NCI-H774 (cell line): ENCODE measurements at regions not wholly inside any gene's neighbourhood (a gene's known extent, or its start where the extent isn't known, plus 50 kb on each side); places are given as distances from the start of the nearest gene placed in this dataset.
"Not testable (repeated sequence)": the region's sequence is repeated elsewhere in the genome, so short reads cannot be mapped to it uniquely, and the experiment has no call there.

Experiments used
- DNase-seq: peaks from one replicate; lab custom pipeline; 2025; lab: John Stamatoyannopoulos, UW

DNA sequence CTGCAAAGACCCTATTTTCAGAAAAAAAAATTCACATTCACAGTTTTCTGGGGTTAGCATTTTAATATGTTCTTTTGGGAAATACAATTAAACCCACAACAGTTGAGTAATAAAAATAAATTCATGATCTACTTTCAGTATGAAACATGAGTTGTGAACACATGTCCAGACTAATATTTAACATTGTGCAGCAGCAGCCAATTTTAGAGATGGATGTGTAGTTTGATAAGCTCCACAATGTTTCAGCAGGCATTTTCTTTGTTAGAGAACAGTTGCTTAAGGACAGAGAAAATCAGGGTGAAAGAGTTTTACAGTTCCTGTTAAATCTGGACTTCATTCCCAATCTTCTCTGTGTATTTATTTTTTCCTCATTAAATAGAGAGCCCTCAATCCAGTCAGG, 519.5 kb downstream of the PIK3C3 start:
- DNase-seq, result no peak

DNA sequence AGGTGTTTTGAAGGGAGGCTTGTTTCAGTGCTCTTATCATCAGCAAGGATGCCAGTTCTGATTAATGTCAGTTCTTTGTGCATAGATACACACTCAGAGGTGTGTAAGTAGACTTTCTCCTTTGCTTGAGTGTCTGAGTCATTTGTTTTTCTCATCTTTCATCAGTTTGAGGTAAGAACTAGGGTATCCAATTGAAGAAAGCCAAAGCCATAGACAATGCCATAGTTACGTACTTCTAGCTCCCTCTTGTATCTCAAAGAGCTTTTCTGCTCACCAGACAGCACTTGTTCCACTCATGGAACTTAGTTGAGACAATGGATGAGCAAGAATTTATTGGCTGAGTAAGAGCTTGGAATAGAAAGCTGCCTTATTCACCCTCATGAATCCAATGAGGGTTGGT, 520.1 kb downstream of the PIK3C3 start:
- no peak for DNase-seq

DNA sequence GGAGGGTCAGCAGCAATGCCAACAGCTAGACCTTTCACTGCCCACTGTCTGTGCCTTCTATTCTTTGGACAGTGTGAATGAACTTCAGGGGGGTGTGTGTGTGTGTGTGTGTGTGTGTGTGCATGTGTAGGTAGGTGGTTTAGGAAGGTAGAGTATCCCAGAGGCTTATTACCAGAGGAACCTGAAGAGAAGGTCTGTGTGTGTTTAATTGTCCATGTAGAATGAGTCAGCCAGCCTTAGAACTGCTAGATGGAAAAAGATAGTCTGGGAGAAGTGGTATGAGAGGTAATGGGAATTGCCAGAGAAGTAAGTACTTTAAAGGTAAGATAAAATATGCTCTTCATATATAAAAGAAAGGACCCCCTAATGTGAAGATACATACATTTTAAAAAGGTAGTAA, 522.2 kb downstream of the PIK3C3 start:
- DNase-seq, result no peak

DNA sequence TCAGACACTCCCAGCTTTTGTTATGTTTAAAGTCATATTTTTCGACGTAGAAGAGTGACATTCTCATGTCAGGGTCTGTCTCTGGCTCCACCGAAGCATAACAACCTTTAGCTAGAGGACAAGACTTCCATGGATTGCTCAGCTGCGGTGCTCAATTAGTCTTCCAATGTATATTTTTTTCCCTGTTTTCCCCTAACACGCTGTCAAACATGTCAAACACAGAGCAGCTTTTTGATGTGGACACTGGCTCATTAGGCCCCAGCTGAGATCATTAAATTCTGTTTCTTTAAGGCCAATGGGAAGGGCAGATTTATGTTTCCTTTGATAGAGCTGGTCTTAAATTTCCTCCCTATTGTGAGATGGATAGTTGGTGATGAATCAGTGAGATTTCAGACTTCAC, 525.4 kb downstream of the PIK3C3 start:
- no peak for DNase-seq

DNA sequence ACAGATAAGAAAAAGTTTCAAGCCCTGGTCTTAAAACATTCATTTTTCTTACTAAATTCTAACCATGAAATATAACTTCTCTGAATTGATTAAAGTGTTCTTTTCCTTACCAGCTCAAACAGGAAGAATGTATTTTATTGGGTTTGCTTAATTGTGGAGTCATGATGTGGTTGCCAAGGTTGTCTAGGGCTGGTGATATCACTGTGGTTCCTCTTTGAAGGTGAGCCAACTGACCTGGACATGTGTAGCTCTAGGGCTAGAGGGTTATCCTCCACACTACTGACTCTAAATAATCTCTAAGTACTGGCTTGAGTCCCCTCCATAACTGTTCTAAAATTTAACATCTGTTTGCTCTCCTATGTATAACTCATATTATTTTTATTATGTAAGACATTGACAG, 529.6 kb downstream of the PIK3C3 start:
- DNase-seq, result no peak

DNA sequence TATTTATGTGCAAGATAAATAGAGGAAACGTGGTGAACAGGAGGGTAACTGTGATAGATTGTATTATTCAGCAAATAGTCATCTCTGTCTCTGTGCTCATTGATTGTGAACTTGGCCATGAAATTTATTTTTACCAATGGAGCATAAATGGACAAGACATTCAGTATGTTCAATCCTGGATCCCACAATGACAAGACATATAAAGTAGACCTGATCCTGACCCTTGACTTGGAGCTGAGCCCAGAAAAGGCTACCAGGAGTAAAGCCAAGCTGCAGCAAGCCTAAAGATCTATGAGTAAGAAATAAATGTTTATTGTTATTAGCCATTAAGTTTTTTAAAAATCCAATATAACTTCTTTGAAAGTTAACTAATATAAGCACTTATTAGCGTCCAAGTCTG, 531.2 kb downstream of the PIK3C3 start:
- no peak for DNase-seq

DNA sequence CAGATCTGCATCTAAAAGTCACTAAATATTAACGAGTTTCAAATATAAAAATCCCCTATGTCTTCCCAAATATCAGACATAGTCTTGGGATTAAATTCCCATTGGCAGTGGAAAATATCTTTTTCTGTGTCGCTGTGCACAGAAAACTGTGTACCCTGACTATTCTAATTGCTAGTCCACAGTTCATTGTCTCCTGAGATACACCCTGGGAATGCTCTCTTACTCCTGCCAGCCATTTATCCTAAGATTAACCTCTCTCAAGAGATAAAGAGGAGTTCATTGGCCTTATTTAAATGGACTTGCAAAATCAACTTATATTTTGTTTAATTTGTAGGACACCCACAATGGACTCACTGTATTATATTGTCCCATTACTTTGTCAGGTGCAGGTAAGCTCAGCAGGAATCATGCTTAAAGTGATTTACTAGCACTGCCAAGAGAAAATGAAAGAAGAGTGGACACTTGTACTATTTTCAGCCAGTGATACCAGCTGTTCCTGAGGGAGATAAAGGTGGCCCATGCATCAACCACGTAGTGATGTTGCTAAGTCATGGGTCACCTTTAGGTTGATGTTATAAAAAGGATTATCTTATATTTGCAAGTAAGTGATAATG, 553.8 kb downstream of the PIK3C3 start:
- no peak for DNase-seq

DNA sequence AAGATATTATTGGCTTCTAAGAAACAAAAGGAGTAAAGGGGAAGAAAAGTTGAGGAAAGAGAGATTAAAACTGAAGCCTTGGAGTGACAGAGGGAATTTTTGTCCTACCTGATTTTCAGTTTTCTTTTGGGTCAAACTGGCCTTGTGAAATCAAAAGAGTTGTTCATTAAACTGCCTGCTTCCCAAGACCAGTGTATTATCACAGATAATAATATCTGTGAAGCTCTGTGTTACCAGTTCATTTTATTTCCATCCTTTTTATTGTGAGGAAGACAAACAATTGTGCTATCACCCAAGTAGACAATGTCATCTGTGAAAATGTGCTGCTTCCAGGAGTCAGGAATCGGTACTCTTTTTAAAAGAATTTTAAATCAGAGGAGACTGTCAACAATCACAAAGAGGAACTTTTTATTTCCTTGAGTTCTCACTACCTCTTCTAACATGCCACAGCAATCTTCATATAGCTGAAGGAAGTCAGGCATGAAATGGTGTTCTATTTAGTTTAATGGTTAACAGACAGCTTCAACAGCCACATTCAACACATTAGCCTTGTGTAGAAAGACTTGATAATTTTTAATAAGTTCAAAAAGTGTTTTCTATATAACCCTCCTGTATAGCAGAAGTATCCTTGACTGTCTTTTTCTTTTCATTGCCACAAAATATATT, 554.8 kb downstream of the PIK3C3 start:
- DNase-seq, result no peak

DNA sequence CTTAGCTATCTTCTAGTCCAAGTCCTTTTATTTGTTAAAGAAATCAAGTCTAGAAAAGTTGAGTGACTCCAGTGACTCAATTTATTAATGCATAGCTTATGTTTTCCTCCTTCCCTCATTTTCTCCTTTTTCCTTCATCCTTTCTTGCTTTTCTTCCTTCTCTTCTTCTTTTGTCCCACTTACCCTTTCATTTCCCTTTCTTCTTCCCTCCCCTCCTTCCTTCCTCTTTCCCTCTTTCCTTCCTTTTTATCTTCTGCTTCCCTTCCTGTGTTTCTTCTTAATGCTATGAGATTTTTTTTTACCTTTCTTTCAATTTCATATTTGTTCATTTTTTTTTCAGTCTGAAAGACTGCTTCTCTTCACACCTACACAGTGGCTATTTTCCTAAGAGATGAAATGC, 555.5 kb downstream of the PIK3C3 start:
- no peak for DNase-seq

DNA sequence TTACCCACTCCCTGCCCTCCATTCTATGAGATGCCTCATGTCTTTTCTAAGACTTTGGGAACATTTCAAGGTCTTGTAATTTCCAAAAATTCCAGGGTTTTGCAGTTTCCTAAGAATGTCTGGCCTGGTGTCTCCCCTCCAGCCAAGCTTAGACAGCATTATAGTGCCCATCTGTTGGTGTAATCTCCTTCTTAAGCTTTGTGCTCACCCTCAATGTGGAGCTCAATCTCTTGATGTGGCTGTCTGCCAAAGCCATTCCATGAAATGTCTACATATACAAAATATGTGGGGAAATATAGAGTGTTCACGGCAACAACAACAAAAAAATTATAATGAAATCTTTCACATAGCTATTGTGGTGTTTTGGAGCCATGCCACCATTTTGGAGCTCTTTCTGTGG, 558.4 kb downstream of the PIK3C3 start:
- no peak for DNase-seq

DNA sequence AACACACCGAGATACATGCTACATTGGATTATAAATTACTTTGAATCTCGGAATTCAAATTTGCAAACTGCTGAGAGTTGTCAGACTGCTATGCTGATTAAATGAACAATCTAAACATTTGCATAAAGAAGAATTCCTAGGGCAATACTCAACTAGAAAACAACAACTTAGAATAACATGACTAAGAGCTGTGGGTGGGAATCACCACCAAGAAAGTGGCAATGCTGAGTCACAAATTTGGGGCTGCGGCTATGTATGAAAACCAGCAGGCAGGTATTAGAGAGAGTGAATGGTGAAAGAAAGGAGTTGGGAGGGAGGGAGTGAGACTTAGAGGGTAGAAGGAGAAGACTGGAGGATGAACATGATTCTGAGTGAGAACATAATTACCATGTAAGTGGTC, 559.5 kb downstream of the PIK3C3 start:
- no peak for DNase-seq

DNA sequence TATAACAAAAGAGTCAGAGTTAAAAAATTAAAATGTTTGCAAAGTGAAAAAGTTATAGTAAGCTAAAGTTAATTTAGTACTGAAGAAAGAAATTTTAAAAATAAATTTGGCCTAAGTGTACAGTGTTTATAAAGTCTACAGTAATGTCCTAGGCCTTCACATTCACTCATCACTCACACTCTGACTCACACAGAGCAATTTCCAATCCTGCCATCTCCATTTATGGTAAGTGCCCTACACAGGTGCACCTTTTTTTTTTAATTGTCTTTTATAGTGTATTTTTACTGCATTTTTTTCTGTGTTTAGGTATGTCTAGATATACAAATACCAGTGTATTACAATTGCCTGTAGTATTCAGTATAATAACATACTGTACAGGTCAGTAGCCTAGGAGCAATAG, 562.9 kb downstream of the PIK3C3 start:
- no peak for DNase-seq

DNA sequence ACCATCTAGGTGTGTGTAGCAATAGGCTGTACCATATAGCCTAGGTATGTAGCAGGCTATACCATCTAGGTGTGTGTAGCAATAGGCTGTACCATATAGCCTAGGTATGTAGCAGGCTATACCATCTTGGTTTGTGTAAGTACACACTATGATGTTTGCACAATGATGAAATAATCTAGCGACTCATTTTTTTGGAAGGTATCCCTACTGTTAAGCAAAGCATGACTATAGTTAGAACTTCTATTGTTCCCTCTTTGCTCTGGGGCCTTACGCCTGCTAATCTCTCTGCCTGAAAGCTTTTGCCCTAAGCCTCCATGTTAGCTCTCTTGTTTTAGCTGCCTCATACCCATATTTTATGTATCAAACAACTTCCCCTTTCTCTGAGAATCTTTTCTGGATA, 563.3 kb downstream of the PIK3C3 start:
- not testable (repeated sequence) for DNase-seq

DNA sequence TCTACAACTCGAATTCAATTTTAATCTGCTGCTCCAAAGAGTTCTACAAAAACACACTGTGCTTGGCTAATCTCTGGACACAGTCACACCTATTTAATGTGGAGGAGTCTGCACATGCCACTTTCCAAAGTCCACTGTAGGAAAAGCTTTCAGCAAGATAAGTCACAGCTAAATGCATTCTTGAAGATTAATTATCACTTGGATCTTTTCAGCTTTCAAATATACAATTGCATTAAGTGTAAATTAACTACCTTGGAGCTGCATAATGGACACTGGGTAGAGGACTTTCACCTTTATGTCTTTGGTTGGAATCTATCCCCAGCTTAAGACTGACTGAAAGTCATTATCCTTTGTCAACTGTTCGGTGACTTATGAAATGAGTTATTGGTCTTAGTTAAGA, 565.1 kb downstream of the PIK3C3 start:
- no peak for DNase-seq

DNA sequence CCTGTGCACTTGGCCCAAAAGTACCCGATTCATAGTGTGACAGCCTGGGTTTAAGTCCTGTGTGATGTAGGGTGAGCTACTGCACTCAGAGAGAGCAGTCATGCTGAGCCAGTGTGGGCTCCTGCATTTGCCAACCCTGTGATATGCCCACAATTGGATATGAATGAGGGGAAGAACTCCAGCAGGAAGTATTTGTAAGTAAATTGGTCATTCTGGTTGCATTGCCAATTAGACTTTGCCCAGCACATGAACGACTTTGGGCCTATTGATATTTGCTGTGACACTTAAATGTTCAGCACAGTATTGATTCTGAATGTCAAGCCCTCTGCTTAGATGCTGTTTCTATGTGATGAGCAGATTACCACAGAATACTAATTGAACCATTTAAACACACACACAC, 570.9 kb downstream of the PIK3C3 start:
- no peak for DNase-seq

DNA sequence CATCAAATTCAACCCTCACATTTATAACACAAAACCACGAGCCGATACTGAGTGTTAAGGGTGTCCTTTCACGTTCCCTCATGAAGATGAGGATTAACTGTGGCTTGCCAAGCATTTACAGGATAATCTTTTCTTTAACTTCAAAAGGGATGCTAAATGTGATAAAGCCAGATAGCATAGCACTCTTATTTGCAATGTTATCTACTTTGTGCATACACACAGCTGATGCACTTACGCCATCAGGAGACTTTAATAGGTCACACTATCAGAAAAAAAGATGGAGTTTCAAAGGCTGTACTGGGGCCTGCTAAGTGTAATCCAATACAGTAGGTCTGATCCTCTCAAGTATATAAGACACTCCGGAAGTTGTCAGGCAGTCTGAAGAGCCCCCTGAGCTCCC, 572.7 kb downstream of the PIK3C3 start:
- DNase-seq, result no peak

DNA sequence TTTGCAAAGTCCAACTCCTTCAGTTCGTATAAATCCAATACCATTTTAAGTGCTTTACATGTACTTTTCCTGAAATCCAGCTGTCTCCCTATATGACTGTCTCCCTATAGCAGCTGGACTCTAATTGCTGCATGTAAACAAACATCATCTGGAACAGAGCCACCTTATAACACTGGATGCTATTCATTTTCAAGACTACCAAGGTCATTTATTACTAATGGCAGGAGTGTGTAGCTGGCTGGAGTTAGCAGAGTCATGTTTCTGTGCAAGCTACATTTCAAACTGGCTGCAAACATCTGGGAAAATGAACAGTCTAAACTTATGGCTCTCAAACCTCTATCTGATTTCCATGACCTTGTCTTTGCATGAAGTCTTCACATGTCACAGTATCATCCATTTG, 575.2 kb downstream of the PIK3C3 start:
- DNase-seq, result no peak

DNA sequence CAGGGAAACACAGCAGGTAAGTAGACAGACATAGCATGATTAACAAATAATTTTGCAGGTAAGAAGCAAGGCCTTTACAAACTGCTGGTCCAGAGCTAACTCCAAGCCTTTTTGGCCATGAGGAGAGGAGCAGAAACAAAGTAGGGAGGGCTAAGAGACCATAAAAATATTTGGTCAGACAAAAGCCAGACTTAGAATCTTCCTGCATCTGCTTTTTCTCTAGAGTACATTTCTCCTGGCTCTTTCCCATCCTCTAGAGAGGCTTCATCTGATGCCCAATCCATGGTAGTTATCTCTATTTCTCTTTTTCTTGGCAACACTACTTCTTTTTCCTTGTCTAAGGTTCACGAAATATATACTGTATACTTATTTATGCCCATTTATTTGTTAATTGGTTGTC, 577.1 kb downstream of the PIK3C3 start:
- no peak for DNase-seq

DNA sequence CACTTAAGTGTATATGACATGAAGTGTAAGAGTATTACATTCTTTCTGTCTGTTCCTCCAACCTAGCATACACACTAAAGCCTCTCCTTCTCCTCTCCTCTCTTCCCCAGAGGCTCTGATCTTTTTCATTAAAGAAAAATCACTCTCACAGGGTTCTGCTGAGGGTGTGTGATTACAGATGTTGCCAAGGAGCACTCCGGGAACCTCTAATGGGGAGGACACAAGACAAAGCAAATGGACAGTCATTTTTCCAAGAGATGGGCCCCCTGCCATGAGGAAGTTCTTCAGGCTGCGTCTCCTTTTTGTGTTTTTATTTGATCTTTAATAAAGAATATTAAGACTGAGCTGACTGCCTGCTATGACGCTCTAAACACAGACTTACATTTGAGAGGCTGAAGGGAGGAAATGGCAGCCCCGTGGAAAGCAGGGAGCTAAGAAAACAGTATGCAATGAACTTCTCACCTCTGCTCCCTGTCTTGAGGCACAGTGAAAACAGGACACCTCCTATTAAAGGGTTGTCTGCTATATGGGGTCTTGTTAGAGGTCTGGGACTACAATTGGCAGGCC, 578.1 kb downstream of the PIK3C3 start:
- DNase-seq, result no peak

DNA sequence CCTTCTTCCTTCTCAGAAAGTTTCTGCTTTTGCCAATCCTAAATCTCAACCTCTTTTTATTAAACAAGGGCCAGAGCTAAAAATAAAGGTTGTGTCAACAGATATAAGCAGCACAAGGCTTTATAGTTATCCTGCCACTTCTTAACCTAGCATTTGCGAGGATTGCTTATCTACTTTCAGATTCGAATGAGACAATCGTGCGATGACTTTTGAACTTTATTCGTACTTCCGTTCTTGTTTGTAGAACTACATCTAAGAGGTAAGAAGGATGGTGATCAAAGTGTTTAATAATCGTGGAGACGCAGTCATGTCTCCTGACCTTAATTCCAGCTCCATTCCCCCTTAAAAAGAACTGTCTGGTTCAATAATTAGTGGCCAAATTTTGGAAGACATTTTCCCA, 578.6 kb downstream of the PIK3C3 start:
- no peak for DNase-seq

DNA sequence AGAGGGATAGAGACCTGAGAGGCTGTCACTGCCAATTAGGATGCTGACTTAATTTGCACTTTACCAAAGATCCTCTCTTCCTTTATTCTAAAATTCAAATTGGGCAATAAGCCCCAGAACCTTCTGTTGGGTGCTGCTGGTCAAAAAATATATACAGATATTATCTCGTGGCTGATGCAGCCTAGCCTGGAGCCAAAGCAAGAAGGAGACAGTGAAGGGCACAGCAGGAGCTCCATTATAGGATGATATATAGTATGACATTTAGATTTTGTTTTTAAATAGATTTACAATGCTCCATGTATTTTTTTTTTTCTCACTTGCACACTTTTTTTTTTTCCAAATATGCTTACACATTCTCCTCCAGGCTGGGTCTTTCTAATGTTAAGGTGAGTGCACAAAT, 579.3 kb downstream of the PIK3C3 start:
- DNase-seq, result no peak

DNA sequence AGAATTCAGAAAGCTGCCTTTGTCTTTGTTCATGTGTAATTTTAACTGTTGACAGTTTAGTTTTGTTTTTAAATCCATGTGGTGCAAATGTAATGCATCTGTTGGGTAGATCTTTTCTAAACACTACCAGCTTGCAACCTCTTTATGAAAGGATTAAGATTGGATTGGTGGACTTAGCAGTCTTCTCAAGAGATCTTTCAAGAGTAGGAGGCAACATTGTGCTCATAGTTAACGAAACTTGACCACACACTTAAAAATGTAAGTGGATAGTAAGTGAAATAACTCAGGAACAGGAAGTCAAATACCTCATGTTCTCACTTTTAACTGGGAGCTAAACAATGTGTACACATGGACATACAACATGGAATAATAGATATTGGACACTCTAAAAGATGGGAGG, 579.0 kb downstream of the RIT2 start:
- no peak for DNase-seq

DNA sequence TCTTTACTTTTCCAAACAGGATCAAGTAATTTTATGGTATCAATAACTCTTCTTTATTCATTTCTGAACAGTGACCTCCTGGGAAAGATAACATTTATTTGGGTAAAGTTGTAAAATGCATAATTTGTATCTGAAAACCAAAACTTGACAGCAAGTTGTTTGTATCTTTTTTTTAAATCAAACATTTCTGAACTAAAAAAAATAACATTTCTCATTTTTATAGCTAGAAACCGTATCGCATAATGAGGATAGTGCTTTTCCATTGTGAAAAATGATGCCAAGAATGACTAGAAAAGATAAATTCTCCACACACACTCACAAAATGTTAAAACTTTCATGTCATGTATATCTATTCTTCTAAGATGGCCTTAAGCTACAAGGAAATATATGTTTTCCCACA, 578.2 kb downstream of the RIT2 start:
- no peak for DNase-seq

DNA sequence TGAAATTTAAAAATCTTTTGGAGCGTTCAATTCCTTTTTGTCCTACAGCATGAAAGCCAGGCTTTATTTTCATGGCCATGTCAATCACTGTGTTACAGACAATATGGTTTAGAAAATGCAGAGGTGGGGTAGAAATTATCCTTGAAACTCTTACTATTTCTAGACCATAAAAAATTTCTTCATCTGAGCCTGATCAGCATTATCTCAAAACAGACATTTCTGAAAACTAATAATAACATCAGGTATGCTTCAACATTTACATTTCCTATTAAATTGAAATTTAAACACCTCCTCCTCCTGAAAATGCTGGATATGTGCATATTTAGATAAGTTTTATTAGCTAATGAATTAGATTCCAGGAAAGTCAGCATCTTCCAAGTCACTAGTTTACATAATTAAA, 570.6 kb downstream of the RIT2 start:
- no peak for DNase-seq
